Stimulated activated CD4-positive, alpha-beta T cell treated with anti-CD3 and anti-CD28 coated beads, TNF-alpha, amount 100 ng/mL, for 24 hours (primary cell): ENCODE measurements at regions not wholly inside any gene's neighbourhood (a gene's known extent, or its start where the extent isn't known, plus 50 kb on each side); places are given as distances from the start of the nearest gene placed in this dataset.
"Not testable (repeated sequence)": the region's sequence is repeated elsewhere in the genome, so short reads cannot be mapped to it uniquely, and the experiment has no call there.

ENCODE experiments used
- DNase-seq, 3 experiments: peaks; one replicate each; pipeline ENCODE4 v3.0.0-alpha.2; 2020; ENCODE audit warnings: low read depth in 3 of 3

DNA sequence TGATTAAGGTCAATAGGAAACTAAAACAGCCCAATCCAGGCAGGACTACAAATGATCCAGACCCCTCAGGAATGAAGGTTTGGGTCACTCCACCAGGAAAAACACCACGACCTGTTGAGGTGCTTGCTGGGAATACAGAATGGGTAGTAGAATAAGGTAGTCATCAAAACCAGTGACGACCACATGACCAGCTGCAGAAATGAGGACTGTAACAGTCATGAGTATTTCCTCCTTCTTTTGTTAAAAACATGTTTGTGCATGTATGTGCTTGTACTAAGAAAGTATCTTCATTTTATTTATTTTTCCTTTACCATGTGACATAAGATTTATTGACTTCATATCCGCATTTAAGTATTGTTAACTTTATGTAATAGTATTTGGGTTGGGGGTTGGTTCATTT, 603.5 kb upstream of the NR3C2 start:
- no peak for DNase-seq

- not testable (repeated sequence) for DNase-seq
Measured at GRCh38 chr4:149039786-149040185, 597.6 kb upstream of the NR3C2 start.

DNA sequence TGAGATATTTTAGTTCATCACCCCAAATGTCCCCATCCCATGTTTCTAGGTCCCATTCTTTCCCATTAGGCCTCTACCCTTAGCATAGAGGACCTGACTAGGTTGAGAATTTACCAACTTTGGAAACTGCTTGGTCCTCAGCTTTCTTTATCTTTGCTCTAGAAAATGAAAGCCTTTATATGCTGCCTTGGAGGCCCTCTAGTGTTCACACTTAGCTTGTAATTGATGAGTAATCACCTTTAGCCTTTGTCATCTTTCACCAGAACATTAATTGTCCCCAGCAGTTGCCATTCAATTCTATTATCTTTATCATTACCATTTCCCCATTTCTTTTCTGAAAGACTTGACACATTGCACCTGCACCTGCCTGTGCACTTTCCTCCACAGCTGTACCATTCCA, 589.2 kb upstream of the NR3C2 start:
- no peak for DNase-seq

GRCh38 chr4:149029056-149029651, 586.9 kb upstream of the NR3C2 start:
- no peak for DNase-seq

DNA sequence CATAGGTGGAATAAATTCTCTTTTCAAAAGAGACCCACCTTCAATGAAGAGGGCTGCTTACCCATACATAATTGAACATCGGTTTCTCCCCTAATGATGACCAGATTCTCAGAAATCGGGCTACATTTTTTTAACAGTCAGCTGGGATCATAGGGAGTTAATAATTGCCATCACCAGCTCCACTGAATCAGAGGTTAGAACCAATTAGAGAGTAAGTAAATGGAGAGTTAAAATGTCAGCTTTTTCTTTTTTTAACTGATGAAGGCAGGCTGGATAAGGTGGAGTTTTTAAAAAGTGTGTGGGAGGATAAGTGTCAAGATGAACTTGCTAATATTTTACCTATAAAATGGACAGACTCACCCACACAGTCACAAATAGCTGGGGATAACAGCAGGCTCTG, 584.5 kb upstream of the NR3C2 start:
- DNase-seq = no peak

GRCh38 chr4:149017002-149017734, 575.0 kb upstream of the NR3C2 start:
- DNase-seq = no peak

DNA sequence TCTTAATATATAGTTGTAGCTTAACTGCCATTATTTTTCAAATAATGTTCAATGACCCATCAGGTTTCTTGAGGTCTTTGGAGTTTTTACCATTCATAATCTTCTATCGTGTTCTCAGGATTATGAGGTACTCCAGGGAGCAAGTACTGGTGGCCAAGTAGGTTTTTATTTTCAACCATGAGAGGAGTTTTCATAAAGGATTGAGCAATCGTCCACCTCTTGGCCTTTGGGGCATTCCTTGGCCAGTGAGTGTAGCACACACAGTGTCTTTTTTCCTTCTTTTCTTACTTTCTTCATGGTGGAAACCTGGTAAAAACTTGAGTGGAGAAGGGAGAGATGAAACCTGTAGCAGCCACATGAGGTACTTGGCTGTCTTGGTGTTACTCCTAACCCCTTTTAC, 567.0 kb upstream of the NR3C2 start:
- no peak for DNase-seq

DNA sequence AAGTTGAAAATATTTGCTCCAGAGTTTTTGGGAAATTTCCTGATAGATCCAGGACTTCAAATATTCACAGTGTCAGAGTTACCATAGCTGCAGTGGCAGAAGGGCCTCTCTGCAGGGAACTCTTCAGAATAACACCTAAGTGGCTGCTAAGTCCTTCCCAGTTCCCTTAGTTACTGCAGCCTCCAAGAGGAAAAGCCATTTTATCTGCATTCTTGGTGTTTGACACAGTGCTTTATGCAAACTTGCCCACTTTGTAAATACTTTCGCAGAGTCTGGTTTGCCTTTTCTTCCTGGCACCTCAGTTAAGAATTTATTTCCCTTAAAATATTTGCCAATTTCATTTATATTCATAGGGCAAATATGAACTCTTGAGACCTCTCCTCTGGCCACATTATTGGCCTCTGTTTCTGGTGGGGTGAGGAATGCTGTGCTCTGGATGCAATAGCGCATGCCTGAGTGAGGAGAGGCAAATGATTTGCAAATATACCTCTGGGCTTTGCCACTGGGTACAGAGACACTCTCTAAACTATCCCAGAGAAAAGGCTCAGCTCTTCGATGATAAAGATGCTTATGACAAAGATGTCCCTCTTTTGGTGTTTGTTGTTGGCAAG, 566.3 kb upstream of the NR3C2 start:
- DNase-seq = no peak

- no peak for DNase-seq
Measured at GRCh38 chr4:149005191-149005590, 563.0 kb upstream of the NR3C2 start.

GRCh38 chr4:148999924-149000323, 557.7 kb upstream of the NR3C2 start:
- DNase-seq = no peak

DNA sequence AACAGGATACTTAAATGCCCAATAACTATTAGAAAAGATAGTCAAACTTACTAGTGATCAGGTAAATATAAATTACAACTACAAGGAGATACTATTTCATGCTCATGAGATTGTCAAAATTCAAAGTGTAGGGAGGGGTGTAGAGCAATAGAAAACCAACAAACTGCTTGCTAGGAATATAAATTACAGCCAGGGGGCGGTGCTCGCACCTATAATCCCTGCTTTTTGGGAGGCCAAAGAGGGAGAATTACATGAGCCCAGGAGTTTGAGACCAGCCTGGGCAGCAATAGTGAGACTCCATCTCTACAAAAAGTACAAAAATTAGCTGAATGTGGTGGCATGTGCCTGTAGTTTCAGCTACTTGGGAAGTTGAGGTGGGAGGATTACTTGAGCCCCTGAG, 556.5 kb upstream of the NR3C2 start:
- DNase-seq = no peak

DNA sequence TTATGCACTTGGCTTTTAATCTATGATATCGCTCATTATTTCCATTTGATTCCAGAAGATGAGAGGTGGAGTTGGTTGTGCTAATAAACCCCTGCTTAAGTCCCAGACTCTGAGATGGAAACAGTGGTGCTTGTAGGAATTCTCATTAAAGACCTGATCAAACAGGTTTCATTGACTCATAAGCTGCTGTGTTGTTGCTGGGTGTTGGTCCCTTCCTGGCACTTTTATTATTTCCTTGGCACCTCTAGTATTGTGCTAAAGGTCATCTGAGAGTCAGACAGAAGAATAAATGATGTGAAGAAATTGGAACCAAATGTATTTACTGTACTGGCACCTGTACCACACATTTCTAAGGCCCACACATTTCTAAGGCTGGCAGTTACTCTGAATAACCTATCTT, 544.7 kb upstream of the NR3C2 start:
- DNase-seq = no peak

- DNase-seq = no peak
Measured at GRCh38 chr4:148984951-148985350, 542.7 kb upstream of the NR3C2 start.

DNA sequence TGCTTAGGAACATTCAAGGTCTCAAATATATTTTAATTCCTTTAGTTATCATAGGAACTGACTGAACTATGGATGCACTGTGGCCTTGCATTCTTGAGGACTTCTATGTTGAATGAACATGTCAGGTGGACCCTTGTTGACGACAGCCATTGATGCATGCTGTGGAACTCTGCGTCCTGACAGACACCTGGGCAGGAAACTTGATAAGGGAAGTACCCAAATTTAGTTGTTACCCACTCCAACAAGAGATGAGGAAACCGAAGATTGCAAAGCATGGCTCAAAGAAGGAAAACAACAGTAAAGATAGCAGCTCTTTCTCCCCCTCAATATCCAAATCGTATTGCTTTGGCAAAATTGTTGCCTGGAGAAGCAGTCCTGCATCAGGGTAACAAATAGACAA, 540.0 kb upstream of the NR3C2 start:
- no peak for DNase-seq

DNA sequence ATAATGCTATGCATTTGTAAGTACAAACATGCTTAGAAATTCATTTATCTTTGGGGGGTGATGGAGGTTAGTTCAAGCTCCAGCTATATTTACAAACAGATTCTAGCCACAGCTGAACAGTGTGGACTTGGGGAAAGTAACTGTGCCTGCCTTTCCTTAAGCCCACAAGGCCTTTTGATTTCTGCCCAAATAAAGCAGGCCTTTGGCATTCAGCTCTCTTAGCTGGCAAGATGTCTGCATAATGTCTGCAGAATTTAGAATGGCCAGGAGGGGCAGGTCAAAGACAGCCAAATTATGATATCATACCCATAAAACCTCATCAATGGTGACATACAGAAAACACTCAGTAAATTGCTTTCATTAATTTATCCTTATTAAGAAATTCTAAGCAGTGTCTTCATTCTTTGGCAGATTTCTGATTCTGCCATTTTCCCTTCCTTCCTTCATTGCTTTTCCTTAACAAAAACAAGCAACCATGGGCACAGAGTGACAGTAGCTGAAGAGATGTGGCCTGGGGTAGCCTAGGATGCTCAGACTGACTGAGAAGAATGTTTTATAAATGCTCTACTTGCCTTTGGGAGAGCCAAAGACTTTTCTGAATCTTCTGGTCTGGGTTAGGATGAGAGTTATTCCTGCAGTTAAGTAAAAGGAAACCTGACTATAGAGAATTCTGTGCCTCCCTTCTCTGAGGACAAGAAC, 538.7 kb upstream of the NR3C2 start:
- no peak for DNase-seq

GRCh38 chr4:148978301-148978700, 536.1 kb upstream of the NR3C2 start:
- no peak for DNase-seq

GRCh38 chr4:148975464-148975863, 533.2 kb upstream of the NR3C2 start:
- no peak for DNase-seq

GRCh38 chr4:148965080-148965479, 522.9 kb upstream of the NR3C2 start:
- DNase-seq = no peak

DNA sequence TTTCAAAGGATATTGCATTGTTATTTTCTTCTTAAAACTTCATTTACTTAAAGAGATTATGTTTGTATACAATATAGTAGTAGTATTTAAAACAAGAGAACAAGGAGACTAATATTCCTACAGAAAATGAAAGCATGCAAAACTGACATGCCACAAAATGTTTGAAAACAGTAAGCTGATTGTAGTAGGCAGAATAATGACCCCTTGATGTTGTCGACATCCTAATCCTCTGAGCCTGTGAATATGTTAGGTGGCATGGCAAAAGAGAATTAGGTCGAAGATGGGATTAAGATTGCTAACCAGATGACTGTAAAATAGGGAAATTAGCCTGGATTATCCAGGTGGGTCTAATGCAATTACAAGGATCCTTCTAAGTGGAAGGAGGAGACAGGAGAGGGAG, 522.2 kb upstream of the NR3C2 start:
- DNase-seq = no peak

GRCh38 chr4:148962539-148963290, 520.5 kb upstream of the NR3C2 start:
- DNase-seq = no peak

DNA sequence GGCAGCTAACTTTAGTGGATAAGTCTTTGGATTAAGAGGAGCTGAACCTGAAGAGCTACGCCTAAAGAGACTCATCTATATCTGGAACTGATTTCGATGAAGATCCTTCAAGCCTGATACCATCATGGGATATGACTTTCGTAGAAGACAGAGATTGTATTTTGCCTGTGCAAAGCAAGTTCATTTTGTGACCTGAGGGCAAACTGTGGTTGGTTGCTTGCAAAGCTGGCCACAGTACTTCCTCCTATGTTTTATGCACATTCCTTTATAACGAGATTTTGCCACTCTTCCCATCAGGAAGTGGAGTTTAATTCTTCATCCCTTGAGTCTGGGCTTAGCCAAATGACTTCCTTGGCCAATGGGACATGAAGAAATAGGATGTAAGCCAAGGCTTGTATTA, 519.3 kb upstream of the NR3C2 start:
- DNase-seq = no peak

GRCh38 chr4:148958317-148958716, 516.1 kb upstream of the NR3C2 start:
- no peak for DNase-seq
